ENCODE measurements at regions not wholly inside any gene's neighbourhood (a gene's known extent, or its start where the extent isn't known, plus 50 kb on each side); places are given as distances from the start of the nearest gene placed in this dataset.
A peak's percentile ranks its signal among the peaks of the same experiment; 100 is the strongest.

GRCh38 chr4:187603093-187604025, 392.2 kb upstream of the ZFP42 start:
- H3K9me3 ChIP-seq (ENCODE audit: control insufficient read depth in 1 of 2, insufficient read depth in 1 of 2, low read length in 2 of 2) = peaks cover 0 to 8% of the 10 kb centered on the region in 2 experiments
- no peak for ATAC-seq (ENCODE audit: poor library complexity)
- POLR2A ChIA-PET = no interaction called here
- no peak overlapping the region for H3K27ac ChIP-seq (ENCODE audit: low read depth in 1 of 2, low read length in 2 of 2)
- no peaks in the 10 kb centered on the region for H3K27me3 ChIP-seq (ENCODE audit: control insufficient read depth in 1 of 2, insufficient read depth in 2 of 2, low read length in 2 of 2)
- DNase-seq = no peak
- no peak overlapping the region for H3K4me3 ChIP-seq (ENCODE audit: low read length)
- no peaks in the 10 kb centered on the region for H3K36me3 ChIP-seq (ENCODE audit: insufficient read depth, low read length)
- H3K4me1 ChIP-seq (ENCODE audit: insufficient read depth, low read length) = no peaks in the 10 kb centered on the region
- H3K4me1 Mint-ChIP-seq (ENCODE audit: low read depth) = no peaks in the 10 kb centered on the region
- CTCF ChIA-PET = no interaction called here
- peaks cover 5% of the 10 kb centered on the region for H3K27me3 Mint-ChIP-seq
- no peak overlapping the region for H3K4me3 Mint-ChIP-seq
- no peak for TF ChIP-seq CTCF (IDR thresholded peaks at IDR 0.05)
- H3K27ac Mint-ChIP-seq = no peak overlapping the region
- intact Hi-C loops (cut with DNase I, micrococcal nuclease) = no loop called here
- H3K9me3 Mint-ChIP-seq = peaks cover 2% of the 10 kb centered on the region
- no peaks in the 10 kb centered on the region for H3K36me3 Mint-ChIP-seq (ENCODE audit: low read depth)

- Histone ChIP-seq H3K4me3 (ENCODE audit: low read length) (no peak overlapping the region), H3K36me3 (ENCODE audit: insufficient read depth, low read length) (no peaks in the 10 kb centered on the region), H3K27ac (ENCODE audit: low read depth in 1 of 2, low read length in 2 of 2) (no peak overlapping the region), H3K9me3 (ENCODE audit: control insufficient read depth in 1 of 2, insufficient read depth in 1 of 2, low read length in 2 of 2) (peaks cover 0 to 3% of the 10 kb centered on the region in 2 experiments), H3K4me1 (ENCODE audit: insufficient read depth, low read length) (no peaks in the 10 kb centered on the region), H3K27me3 (ENCODE audit: control insufficient read depth in 1 of 2, insufficient read depth in 2 of 2, low read length in 2 of 2) (no peaks in the 10 kb centered on the region)
- POLR2A ChIA-PET = no interaction called here
- TF ChIP-seq CTCF (IDR thresholded peaks at IDR 0.05) = no peak
- Mint-ChIP-seq H3K27me3 (peaks cover 5% of the 10 kb centered on the region), H3K27ac (no peak overlapping the region), H3K36me3 (ENCODE audit: low read depth) (no peaks in the 10 kb centered on the region), H3K9me3 (no peaks in the 10 kb centered on the region), H3K4me1 (ENCODE audit: low read depth) (no peaks in the 10 kb centered on the region), H3K4me3 (no peak overlapping the region)
- CTCF ChIA-PET = no interaction called here
- ATAC-seq (ENCODE audit: poor library complexity) = no peak
- no peak for DNase-seq
- intact Hi-C loops (cut with DNase I, micrococcal nuclease) = no loop called here
Observed at GRCh38 chr4:187604984-187605383, 390.6 kb upstream of the ZFP42 start.

DNA sequence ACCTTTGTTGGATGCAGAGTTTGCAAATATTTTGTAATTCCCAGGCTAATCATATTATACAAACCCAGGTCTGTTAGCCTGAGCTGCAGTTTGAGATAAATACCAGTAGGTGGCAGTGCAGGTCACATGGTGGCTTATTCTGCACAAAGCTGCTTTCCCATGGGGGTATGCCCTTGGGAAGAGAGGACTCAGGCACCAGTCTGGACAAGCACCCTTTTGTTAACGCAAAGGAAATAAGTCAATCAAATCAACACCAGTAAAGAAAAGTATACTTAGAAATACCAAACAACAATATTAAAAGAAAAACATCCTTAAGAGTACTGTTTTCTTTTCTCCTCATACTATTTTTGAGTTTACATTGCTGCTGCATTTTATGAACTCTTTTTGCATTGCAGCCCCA, 389.0 kb upstream of the ZFP42 start:
- Histone ChIP-seq H3K27ac (ENCODE audit: low read depth in 1 of 2, low read length in 2 of 2) (no peak overlapping the region), H3K9me3 (ENCODE audit: control insufficient read depth in 1 of 2, insufficient read depth in 1 of 2, low read length in 2 of 2) (peaks cover 0 to 6% of the 10 kb centered on the region in 2 experiments), H3K4me3 (ENCODE audit: low read length) (no peak overlapping the region), H3K27me3 (ENCODE audit: control insufficient read depth in 1 of 2, insufficient read depth in 2 of 2, low read length in 2 of 2) (no peaks in the 10 kb centered on the region), H3K4me1 (ENCODE audit: insufficient read depth, low read length) (no peaks in the 10 kb centered on the region), H3K36me3 (ENCODE audit: insufficient read depth, low read length) (no peaks in the 10 kb centered on the region)
- Mint-ChIP-seq H3K9me3 (no peaks in the 10 kb centered on the region), H3K4me3 (no peak overlapping the region), H3K4me1 (ENCODE audit: low read depth) (no peaks in the 10 kb centered on the region), H3K27ac (no peak overlapping the region), H3K27me3 (peaks cover 5% of the 10 kb centered on the region), H3K36me3 (ENCODE audit: low read depth) (no peaks in the 10 kb centered on the region)
- ATAC-seq (ENCODE audit: poor library complexity) = no peak
- peak in 2 of 14 experiments; percentile 16 to 23 for DNase-seq
- POLR2A ChIA-PET = no interaction called here
- CTCF ChIA-PET = interaction anchor here (0.7 kb wide), 1 partner anchor 10 kb away, joined by 3 read pairs; no protein-coding TSS in a partner anchor
- intact Hi-C loops (cut with DNase I, micrococcal nuclease) = no loop called here
- TF ChIP-seq CTCF (IDR thresholded peaks at IDR 0.05) = peak; percentile 60
